ENCODE measurements at regions not wholly inside any gene's neighbourhood (a gene's known extent, or its start where the extent isn't known, plus 50 kb on each side); places are given as distances from the start of the nearest gene placed in this dataset.
"Not testable (repeated sequence)": the region's sequence is repeated elsewhere in the genome, so short reads cannot be mapped to it uniquely, and the experiment has no call there.

DNA sequence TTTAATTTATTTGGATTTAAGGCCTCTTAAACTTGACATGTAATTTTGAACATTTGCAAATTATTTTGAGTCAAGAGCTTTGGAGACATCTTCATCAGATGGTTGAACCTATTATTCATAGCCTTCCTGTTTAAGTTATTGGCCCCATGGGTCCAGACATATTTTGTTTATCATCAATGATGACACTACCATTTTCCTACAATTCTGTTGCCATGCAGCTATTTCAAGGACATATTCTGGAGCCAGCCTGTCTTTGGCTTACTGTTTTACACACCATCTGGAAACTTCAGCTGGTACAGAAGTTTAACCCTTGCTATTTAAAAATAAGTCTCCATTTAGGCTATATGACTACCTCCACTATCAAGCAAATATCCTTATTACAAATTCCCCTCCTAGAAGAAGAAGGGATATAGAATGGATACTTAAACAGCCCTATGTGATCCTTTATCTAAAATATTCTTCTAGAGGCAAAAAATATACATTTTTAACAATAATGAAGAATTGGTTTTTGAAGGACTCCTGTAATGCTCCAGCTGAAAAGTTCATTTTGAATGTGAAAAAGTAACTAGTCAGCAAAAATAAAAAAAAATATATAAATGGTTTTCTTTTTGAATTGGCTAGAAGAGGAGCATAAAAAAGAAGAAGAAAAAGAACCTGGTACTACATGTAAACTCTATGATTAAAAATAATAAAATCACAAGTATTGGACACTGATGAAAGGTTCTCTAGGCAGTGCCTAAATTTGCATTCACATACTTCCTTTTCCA is 544.0 kb upstream of the HS3ST5 start:
- DNase-seq, result no peak

DNA sequence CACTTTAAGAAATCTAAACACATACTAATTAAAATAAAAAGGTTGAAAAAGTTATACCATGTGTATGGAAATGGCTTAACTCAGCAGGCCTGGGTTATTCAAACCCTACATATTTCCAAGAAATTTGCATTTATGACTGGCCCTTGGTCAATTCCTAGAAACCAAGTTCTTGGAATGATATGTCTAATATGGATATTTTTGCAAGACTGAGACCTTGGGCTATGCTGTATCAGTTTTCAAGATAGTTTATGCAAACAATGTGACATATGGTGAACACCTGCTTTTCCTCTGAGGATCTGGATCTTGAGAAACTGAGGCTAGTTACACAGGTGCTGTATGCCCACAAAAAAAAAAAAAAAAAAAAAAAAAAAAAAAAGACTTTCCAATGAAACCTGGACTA is 536.9 kb upstream of the HS3ST5 start:
- DNase-seq, result no peak

DNA sequence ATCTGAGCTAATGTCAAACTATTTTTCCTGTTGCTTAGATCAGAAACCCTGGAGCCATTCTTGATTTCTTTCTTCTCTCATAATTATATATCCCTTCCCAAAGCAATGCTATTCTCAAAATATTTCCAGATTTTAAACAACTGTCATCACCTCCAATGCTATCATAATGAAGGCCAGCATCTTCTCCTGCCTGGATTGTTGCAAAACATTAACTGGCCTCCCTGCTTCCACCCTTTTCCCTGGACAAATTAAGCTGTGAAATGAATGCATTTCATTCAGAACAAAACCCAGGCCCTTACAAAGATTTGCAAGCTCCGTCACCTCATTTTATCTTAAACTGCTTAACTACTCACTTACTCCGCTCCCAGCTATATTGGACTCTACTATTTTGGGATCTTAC is 535.3 kb upstream of the HS3ST5 start:
- DNase-seq, result no peak

DNA sequence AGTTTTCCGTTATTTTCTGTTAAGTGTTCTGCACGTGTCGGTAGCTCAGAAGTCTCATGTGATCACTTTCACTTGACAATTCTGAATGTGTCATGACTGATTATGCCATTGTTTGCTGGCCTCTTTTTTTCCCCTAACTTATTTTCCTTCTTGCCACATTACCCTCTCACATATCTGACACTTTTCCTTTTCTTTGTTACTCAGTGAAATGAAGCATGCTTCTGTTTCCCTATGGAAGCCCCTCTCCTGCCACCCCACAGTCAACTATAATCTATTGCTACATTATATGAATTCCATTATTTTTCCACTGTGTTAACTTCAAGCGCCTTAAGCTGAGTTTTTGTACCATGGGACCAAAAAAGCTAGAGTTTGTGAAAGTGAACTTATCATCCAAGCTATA is 531.6 kb upstream of the HS3ST5 start:
- no peak for DNase-seq

DNA sequence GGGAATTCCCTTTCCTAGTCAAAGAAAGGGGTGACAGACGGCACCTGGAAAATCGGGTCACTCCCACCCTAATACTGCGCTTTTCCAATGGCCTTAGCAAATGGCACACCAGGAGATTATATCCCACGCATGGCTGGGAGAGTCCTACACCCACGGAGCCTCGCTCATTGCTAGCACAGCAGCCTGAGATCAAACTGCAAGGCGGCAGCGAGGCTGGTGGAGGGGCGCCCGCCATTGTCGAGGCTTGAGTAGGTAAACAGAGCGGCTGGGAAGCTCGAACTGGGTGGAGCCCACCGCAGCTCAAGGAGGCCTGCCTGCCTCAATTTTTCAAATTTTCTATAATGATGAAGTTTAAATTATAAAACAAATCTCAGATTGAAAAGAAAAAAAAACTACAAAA is 522.7 kb upstream of the HS3ST5 start:
- not testable (repeated sequence) for DNase-seq

DNA sequence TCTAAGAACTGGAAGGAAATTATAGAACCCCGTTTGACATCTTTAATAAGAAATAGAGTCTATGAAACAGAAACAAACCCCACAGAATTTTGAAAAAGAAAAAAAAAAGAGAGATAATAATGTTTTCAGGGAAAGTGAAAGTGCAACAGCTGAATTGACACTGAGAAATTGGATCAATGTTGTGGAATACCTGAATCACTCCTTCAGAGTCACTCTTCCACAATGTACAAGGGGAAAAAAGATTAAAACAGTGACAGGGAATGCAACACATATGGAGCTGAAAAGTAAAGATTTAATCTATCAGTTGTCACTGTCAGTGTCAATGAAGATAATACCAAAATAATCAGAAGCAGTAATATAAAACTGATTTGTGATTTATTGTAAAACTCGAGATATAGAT is 520.8 kb upstream of the HS3ST5 start:
- no peak for DNase-seq

DNA sequence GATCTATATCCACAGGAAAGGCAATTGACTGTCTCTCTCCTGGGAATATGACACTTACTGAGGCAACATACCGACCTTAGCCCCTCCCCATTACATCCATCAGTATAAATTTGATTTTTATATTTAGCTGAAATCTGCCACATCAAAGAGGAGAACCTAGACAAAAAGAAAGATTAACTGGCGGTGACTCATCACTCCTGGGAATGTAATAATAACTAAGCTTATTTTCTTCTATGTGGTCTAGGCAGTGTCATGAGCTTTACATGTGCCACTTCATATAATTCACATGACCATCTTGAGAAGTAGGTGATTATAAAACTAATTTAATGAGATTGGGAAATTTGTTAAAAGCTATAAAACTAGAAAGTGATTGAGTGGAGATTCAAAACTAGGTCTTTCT is 520.0 kb upstream of the HS3ST5 start:
- DNase-seq, result no peak

DNA sequence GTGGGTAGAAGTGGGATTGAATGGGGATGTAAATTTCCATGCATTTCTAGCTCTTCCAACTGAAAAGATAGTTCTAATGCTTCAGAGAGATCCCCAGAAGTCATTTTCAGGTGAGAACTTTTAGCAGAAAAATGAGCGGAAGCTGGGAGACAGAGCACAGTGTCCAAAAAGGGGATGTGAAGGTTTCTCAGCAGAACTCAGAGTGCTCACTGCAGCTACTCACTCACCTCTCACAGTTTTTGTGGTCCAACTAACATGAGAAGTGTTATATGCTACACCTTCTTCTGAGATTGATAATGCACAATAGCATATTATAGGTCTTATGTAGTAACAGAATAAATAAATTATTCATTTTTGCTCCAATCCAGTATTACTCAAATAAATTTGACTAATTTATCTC is 519.2 kb upstream of the HS3ST5 start:
- no peak for DNase-seq

DNA sequence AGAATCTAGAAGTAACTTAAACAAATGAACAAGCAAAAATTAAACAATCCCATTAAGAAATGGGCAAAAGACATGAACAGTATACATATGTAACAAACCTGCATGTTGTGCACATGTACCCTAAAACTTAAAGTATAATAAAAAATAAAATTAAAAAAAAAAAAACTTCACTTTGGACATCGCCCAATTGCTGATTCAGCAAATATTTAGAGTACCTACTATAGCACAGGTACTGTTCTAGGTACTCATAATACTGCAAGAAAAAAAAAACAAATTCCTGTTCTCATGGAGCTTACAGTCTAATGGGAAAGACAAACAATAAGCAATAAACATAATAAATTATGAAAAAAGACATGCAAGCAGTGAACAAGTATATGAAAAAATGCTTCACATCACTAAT is 501.5 kb upstream of the HS3ST5 start:
- DNase-seq, result no peak

DNA sequence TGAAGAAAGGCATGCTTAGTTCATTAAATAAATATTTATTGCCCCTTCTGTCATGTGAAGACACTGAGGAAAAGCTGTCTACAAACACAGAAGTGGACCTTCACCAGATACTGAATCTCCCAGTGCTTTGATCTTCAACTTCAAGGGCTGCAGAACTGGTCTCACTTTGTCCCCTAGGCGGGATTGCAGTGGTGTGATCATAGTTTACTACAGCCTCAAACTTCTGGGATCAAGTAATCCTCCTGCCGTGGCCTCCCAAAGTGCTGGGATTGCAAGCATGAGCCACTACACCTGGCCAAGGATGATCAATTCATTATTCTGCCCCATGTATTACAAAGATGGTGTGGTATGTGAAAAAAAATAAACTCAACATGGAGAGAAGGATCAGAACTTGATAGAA is 496.2 kb upstream of the HS3ST5 start:
- DNase-seq, result no peak

DNA sequence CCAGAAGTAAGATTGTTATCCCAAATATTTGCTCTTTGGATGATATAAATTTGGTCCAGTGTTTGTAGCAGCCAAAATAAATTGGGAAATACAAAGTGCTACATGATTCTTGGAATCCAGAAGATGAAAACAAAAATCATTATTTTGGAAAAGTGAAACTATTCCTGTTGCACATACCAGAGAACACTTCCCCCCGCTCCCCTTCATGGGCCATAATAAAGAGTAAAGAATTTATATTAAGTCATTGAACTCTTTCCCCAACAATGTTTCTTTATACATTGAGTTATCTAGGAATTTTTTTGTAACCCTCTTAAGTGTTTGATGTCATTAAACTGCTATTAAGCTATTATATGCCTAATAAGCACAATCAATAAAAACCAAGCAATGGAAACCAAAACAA is 490.4 kb upstream of the HS3ST5 start:
- no peak for DNase-seq

DNA sequence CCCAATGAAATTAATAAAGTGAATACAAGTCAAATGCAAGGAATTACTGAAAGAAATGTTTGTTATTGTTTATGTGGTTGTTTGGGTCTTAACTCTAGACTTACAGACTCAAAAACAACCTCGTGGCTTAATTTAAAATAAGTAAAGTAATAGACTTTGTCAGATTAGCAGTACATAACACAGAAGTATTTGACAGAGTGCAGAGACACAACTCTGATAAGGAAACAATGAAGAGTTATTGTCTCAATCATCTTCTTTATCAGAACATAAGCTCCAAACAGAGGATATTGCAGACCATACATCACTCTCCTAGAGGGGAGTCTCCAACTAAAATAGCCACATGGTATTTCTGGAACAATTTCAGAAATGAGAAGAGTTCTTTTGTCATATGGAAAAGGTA is 487.7 kb upstream of the HS3ST5 start:
- DNase-seq, result no peak

DNA sequence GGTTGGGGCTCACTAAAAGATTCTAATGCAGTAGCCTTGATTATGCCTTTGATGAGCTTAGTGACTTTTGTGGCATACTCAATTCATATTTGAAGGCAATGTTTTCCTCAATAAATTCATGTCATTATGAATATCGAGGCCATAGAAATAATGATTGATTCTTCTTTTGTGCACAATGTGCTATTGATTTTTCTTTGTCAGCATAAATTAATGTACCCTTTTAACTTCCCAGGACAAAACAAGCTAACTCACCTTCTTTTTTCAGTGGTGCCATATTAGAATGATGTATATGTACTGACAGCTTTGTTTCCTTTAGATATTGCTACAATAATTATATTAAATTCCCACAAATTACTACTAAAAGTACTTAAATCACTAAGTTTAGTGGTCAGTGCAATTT is 484.3 kb upstream of the HS3ST5 start:
- DNase-seq, result no peak

DNA sequence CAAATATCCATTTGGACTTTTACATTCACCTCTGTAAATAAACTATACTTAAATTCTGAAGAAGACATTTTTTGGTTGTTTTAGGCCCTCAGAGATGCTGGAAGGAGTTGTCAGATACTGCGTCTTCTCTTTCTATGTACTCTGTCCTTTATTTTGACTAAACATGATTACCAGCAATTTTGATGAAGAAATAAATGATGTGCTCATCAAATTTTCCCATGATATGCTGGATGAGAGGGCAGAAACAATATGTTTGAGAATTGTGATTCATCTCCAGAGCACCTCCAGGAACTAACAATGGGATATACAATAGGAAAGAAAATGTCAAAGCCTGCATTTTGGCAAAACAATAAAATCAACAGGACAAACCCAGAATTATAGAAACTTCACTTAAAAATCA is 481.6 kb upstream of the HS3ST5 start:
- DNase-seq, result no peak

DNA sequence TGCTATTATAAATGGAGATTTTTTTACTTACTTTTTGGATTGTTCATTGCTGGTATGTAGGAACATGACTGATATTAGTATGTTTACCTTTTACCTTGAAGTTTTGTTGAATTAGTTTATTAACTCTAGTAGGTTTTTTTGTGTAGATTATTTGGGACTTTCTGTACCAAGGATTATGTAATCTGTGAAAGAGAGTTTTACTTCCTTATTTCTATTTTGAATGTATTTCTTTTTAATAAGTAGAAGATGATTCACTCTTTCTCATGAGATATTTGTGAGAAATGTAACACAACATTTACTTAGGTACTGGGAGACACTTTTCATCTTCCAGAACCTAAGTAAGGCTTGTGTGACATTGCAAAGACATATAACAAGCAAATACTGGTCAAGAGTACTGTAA is 473.9 kb upstream of the HS3ST5 start:
- no peak for DNase-seq

DNA sequence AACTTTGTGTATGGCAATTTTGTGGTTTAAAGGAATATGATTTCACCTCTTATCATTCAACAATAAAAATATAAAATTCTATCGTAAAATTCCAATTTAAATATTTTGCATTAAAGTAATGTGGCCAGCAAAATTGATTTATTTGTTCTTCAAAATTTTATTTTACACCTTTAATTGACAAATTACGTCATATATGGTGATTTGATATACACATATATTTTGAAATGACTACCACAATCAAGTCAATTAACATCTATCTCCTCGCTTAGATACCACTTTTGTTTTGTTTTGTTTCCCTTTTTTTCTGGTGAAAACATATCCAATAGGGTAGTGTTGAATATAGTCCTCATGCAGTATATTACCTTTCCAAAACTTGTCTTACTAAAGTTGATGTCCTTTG is 467.6 kb upstream of the HS3ST5 start:
- DNase-seq, result no peak

DNA sequence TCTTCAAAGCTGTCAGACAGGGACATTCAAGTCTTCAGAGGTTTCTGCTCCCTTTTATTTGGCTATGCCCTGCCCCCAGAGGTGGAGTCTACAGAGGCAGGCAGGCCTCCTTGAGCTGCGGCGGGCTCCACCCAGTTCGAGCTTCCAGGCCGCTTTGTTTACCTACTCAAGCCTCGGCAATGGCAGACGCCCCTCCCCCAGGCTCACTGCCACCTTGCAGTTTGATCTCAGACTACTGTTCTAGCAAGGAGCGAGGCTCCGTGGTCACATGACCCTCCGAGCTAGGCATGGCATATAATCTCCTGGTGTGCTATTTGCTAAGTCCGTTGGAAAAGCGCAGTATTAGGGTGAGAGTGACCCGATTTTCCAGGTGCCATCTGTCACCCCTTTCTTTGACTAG is 462.6 kb upstream of the HS3ST5 start:
- DNase-seq, result not testable (repeated sequence)

DNA sequence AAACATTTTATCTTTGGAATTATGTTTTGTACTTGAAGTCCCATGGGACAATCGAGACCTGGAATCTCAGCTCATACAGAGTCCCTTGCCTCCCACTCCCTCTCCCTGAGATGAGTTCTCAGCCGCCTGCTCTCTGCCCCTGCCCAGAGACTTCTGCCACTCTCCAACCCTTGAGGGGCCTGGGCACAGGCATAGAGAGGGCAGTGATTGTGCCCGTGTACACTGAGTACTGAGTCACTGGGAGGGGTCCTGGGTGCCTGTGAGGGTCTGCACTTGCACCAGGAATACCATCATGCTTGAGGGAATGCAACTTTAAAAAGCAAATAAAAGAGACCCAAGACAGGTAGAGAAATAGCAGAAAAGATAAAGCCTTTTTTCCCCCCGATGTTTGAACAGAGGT is 453.8 kb upstream of the HS3ST5 start:
- no peak for DNase-seq

DNA sequence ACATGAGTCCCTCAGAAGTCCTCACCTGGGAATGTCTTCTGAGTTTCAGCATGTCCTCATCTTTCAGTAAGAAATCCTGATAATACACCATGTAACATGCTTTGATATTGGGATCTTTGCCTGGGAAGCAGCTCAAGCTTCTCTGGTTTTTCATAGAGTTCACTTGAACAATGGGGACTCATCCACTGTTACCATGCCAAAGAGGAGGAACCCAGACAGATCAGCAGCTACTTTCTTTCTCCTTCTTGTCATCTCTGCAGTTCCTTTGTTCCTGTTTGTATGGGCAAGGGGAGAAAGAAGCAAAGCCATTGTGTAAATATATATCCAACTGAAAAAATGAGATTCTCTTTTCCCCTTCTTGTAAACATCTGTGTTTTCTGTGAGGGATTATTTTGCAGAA is 450.6 kb upstream of the HS3ST5 start:
- DNase-seq, result no peak

DNA sequence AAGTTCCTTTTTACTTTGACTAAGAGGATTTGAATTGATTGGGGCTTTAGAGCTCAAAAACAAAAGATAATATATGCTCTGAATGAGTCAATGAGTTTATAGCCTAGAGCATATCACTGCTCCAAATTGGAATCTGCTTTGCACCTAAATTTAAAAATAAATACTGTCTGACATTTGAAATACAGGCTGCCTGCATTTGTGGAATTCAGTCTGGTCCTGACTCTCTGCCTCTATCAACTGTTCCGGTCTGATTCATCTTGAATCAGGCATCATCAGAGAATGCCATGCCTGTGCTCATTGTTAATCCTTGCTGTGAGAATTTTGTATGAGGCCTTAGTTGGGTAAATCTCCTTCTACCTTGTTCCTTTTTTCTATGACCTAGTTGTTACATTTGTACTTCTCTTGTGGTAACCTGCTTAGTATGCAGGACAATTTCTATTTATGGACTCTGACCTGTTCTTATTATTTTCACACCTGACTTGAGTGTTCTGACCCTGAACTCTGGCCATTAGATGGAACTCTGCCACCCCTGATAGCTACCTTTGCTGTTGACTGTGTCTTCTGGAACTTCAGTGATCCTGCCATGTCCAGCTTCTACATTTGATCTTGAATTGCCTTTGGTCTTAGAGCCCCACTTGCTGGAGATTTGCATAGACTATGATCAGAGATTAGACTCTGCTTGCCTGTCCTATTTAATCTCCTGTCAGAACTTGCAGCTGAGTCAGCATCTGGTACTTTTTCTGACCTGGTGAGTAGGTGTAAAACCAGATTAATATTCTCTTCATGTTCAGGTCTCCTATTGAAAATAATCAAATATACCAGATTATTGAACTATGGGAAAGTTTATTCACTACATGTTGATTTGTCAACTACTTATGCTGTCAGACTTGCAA is 442.7 kb upstream of the HS3ST5 start:
- DNase-seq, result no peak

DNA sequence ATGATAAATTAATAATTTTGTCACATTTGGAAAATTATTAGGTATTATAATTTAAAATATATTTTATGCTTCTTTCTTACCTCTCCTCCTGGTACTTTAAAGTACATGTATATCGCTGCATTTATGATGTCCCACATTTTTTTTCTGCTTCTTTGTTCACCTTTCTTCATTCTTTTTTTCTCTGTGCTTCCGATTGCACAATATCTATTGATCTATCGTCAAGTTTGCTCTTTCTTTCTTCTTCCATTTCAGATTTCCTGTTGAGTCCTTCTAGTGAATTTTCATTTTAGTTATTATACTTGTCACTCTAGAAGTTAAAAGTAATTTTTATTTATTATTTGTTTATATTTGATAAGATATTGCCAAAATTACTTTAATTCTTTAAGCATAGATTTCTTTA is 441.0 kb upstream of the HS3ST5 start:
- no peak for DNase-seq

DNA sequence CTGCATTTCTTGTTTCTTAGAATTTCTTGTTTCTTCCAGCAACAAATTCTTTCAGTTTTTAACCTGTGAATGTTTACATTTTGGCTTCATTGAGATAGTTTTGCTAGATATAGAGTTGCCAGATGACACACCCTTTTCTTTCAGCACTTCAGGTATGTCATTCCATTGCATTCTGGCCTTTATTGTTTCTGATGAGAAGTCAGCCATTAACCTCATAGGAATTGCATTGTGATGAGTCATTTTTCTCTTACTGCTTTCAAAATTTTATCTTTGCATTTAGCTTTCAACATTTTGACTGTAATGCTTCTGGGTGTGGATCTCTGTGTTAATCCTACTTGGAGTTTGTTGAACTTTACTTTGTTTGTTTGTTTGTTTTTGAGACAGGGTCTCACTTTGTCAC is 440.3 kb upstream of the HS3ST5 start:
- DNase-seq, result no peak

DNA sequence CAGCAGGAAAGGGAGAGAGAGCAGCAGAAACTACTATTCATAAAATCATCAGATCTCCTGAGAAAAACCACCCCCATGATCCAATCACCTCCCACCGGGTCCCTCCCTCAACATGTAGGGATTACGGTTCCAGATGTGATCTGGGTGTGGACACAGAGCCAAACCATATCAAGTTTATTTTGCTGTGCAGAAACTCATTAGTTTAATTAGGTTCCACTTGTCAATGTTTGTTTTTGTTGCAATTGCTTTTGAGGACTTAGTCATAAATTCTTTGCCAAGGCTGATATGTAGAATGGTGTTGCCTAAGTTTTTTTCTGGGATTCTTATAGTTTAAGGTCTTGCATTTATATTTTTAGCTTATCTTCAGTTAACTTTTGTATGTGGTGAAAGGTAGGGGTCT is 422.0 kb upstream of the HS3ST5 start:
- no peak for DNase-seq

DNA sequence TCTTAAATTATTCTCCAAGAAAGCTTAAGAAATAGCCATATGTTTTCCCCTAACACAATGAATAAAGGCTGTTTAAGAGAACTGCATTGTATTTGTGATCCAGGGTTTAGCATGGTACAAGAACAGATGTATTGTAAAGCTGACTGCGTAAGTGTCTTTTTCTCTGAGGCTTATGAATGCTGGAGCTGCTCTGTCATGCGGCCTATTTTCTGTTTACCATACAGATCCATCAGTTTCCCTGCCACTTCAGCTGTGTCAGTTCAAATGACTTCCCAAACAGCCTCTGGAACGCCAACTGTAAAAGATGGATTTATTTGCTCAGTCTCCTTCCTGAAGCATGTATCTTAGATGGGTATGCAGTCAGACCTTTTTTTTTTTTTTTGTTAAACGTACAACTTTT is 419.3 kb upstream of the HS3ST5 start:
- no peak for DNase-seq
